Esophagus muscularis mucosa (tissue), 3 donors: ENCODE measurements at regions not wholly inside any gene's neighbourhood (a gene's known extent, or its start where the extent isn't known, plus 50 kb on each side); places are given as distances from the start of the nearest gene placed in this dataset.

ENCODE experiments used
- EP300 ChIP-seq: sonication (generic); formaldehyde crosslinking; IDR thresholded peaks from one replicate; pipeline ENCODE4 v1.6.1; 2017; ENCODE audit warnings: antibody characterized with exemption
- TF ChIP-seq, protein P1 (sequence below), 3 experiments: fragments of 200-600 bp in 2 of 3; fragments of 450-650 bp in 1 of 3; sonication (generic) in 2 of 3; IDR thresholded peaks; one replicate each; pipeline ENCODE4 v1.5.1; 2017 to 2019; ENCODE audit warnings: antibody characterized with exemption in 3 of 3, mild to moderate bottlenecking in 2 of 3, moderate library complexity in 1 of 3

DNA sequence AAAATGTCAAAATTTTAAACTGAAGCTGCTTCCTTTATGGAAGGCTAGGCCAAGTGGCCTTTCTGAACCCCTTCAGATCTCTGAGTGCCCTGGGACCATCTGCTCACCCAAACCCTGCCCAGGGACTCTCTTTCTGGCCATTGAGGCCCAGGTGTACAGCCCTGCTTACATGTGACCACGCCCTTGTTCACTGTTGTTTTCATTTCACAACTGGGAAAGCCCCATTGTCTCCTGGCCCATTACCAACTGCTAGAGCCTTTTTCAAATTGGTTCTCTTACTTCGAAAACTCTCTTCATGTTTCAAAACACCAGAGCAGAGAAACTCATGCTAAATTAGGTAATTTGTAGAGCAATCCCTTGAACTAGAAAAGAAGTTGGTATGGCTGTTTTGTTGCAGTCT lies 219.5 kb upstream of the TANK start:
- no peak for TF ChIP-seq EP300
- TF ChIP-seq, protein P1, sequence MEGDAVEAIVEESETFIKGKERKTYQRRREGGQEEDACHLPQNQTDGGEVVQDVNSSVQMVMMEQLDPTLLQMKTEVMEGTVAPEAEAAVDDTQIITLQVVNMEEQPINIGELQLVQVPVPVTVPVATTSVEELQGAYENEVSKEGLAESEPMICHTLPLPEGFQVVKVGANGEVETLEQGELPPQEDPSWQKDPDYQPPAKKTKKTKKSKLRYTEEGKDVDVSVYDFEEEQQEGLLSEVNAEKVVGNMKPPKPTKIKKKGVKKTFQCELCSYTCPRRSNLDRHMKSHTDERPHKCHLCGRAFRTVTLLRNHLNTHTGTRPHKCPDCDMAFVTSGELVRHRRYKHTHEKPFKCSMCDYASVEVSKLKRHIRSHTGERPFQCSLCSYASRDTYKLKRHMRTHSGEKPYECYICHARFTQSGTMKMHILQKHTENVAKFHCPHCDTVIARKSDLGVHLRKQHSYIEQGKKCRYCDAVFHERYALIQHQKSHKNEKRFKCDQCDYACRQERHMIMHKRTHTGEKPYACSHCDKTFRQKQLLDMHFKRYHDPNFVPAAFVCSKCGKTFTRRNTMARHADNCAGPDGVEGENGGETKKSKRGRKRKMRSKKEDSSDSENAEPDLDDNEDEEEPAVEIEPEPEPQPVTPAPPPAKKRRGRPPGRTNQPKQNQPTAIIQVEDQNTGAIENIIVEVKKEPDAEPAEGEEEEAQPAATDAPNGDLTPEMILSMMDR (IDR thresholded peaks at IDR 0.05) = no peak
